Neutrophil (primary cell): ENCODE measurements at regions not wholly inside any gene's neighbourhood (a gene's known extent, or its start where the extent isn't known, plus 50 kb on each side); places are given as distances from the start of the nearest gene placed in this dataset.
"Not testable (repeated sequence)": the region's sequence is repeated elsewhere in the genome, so short reads cannot be mapped to it uniquely, and the experiment has no call there.

Experiments used
- H3K27ac ChIP-seq: fragments of 200-600 bp; sonication (generic); 2 replicates; pipeline ENCODE4 v1.5.1; 2016; ENCODE audit warnings: mild to moderate bottlenecking, moderate library complexity
- H3K27me3 ChIP-seq: fragments of 200-600 bp; sonication (generic); 2 replicates; pipeline ENCODE4 v1.6.0; 2016; ENCODE audit warnings: mild to moderate bottlenecking
- H3K36me3 ChIP-seq: fragments of 200-600 bp; sonication (generic); 2 replicates; pipeline ENCODE4 v1.5.1; 2017
- H3K4me1 ChIP-seq, 2 experiments: fragments of 200-600 bp in 1 of 2; sonication (generic) in 1 of 2; 1 replicate in 1 of 2; 2 replicates in 1 of 2; pipeline versions ENCODE4 v1.5.1 to v1.6.1; 2013 to 2016; ENCODE audit warnings: low read depth in 1 of 2, low read length in 1 of 2, mild to moderate bottlenecking in 1 of 2, moderate library complexity in 1 of 2; ENCODE audit not compliant: control insufficient read depth in 1 of 2, insufficient read depth in 1 of 2
- H3K4me3 ChIP-seq, 2 experiments: fragments of 200-600 bp in 1 of 2; sonication (generic) in 1 of 2; 1 replicate in 1 of 2; 2 replicates in 1 of 2; pipeline ENCODE4 v1.5.1; 2013 to 2016; ENCODE audit warnings: low read depth in 1 of 2, low read length in 1 of 2, mild to moderate bottlenecking in 1 of 2, moderate library complexity in 1 of 2
- H3K9me3 ChIP-seq: fragments of 200-600 bp; sonication (generic); 2 replicates; pipeline ENCODE4 v1.5.1; 2016
- CTCF ChIP-seq: fragments of 200-600 bp; sonication (generic); IDR thresholded peaks from 2 replicates; pipeline ENCODE4 v1.5.1; 2016; ENCODE audit warnings: antibody characterized with exemption

GRCh38 chr17:21513012-21513570 is 136.9 kb downstream of the KCNJ12 start:
- Histone ChIP-seq H3K4me1 (peaks cover 13 to 18% of the 10 kb centered on the region in 2 experiments), H3K27ac (no peak overlapping the region), H3K4me3 (peak overlapping the region in 1 of 2 experiments; percentile 38), H3K36me3 (no peaks in the 10 kb centered on the region), H3K27me3 (peaks cover 86% of the 10 kb centered on the region), H3K9me3 (no peaks in the 10 kb centered on the region)
- TF ChIP-seq CTCF, result peak; percentile 84

- peaks cover 95% of the 10 kb centered on the region for H3K27me3 ChIP-seq
- H3K4me3 ChIP-seq, H3K36me3 ChIP-seq, H3K9me3 ChIP-seq, H3K27ac ChIP-seq: not testable (repeated sequence)
- peaks cover 13 to 18% of the 10 kb centered on the region in 2 experiments for H3K4me1 ChIP-seq
Measured at GRCh38 chr17:21514567-21514966, 138.4 kb downstream of the KCNJ12 start.

- H3K4me3 ChIP-seq, result no peak overlapping the region
- H3K27me3 ChIP-seq, result peaks cover 83% of the 10 kb centered on the region
- H3K9me3 ChIP-seq, result no peaks in the 10 kb centered on the region
- TF ChIP-seq CTCF, result no peak
- no peak overlapping the region for H3K27ac ChIP-seq
- H3K4me1 ChIP-seq, result peaks cover 2 to 3% of the 10 kb centered on the region in 2 experiments
- no peaks in the 10 kb centered on the region for H3K36me3 ChIP-seq
Measured at GRCh38 chr17:21517538-21518293, 141.6 kb downstream of the KCNJ12 start.

- Histone ChIP-seq H3K36me3 (no peaks in the 10 kb centered on the region), H3K27ac (no peak overlapping the region), H3K4me3 (no peak overlapping the region), H3K27me3 (peaks cover 49% of the 10 kb centered on the region), H3K4me1 (no peaks in the 10 kb centered on the region), H3K9me3 (no peaks in the 10 kb centered on the region)
- no peak for TF ChIP-seq CTCF
Measured at GRCh38 chr17:21522755-21523336, 146.7 kb downstream of the KCNJ12 start.

GRCh38 chr17:21523497-21524210 is 147.5 kb downstream of the KCNJ12 start:
- Histone ChIP-seq H3K4me3 (no peak overlapping the region), H3K27ac (no peak overlapping the region), H3K36me3 (no peaks in the 10 kb centered on the region), H3K4me1 (no peaks in the 10 kb centered on the region), H3K27me3 (peaks cover 45% of the 10 kb centered on the region), H3K9me3 (no peaks in the 10 kb centered on the region)
- no peak for TF ChIP-seq CTCF
